Endodermal cell (in vitro differentiated cells): ENCODE measurements at regions not wholly inside any gene's neighbourhood (a gene's known extent, or its start where the extent isn't known, plus 50 kb on each side); places are given as distances from the start of the nearest gene placed in this dataset.

Experiments
- DNase-seq: peaks from one replicate; pipeline ENCODE4 v3.0.0-alpha.2; 2017
- H3K27ac ChIP-seq: 2 replicates; pipeline ENCODE4 v1.5.1; 2013; ENCODE audit warnings: mild to moderate bottlenecking, low read depth, low read length, moderate library complexity
- H3K27me3 ChIP-seq: 2 replicates; pipeline ENCODE4 v1.6.1; 2013; ENCODE audit warnings: mild to moderate bottlenecking, low read length, moderate library complexity; ENCODE audit not compliant: insufficient read depth, control insufficient read depth, poor library complexity, severe bottlenecking
- H3K36me3 ChIP-seq: 2 replicates; pipeline ENCODE4 v1.7.0; 2013; ENCODE audit warnings: mild to moderate bottlenecking, low read length, moderate library complexity; ENCODE audit not compliant: control insufficient read depth, insufficient read depth
- H3K4me1 ChIP-seq: one replicate; pipeline ENCODE4 v1.7.0; 2013; ENCODE audit warnings: low read length; ENCODE audit not compliant: control insufficient read depth, insufficient read depth
- H3K4me3 ChIP-seq: 2 replicates; pipeline ENCODE4 v1.5.1; 2013; ENCODE audit warnings: mild to moderate bottlenecking, low read length, moderate library complexity
- H3K9ac ChIP-seq: 2 replicates; pipeline ENCODE4 v1.6.1; 2013; ENCODE audit warnings: mild to moderate bottlenecking, low read length, moderate library complexity; ENCODE audit not compliant: poor library complexity, severe bottlenecking; ENCODE audit errors: extremely low read depth
- H3K9me3 ChIP-seq: 2 replicates; pipeline ENCODE4 v1.6.1; 2013; ENCODE audit warnings: mild to moderate bottlenecking, low read length, moderate library complexity; ENCODE audit not compliant: control insufficient read depth
- H3K27ac Mint-ChIP-seq: 2 replicates; pipeline ENCODE4 v1.8.0; 2020; ENCODE audit warnings: mixed read lengths
- H3K27me3 Mint-ChIP-seq: 2 replicates; pipeline ENCODE4 v1.8.0; 2021; ENCODE audit warnings: mild to moderate bottlenecking, mixed read lengths; ENCODE audit not compliant: insufficient read depth
- H3K36me3 Mint-ChIP-seq: 2 replicates; pipeline ENCODE4 v1.8.0; 2020; ENCODE audit warnings: low read depth, mixed read lengths
- H3K4me1 Mint-ChIP-seq: 2 replicates; pipeline ENCODE4 v1.8.0; 2020; ENCODE audit warnings: mixed read lengths
- H3K4me3 Mint-ChIP-seq: 2 replicates; pipeline ENCODE4 v1.8.0; 2020; ENCODE audit warnings: mild to moderate bottlenecking, moderate library complexity, mixed read lengths
- H3K9me3 Mint-ChIP-seq: 2 replicates; pipeline ENCODE4 v1.8.0; 2020; ENCODE audit warnings: mild to moderate bottlenecking, mixed read lengths
- WGBS, 2 experiments: methylation state at CpG; one replicate each; pipeline versions ENCODE4 v1.1.5 to v1.1.7; 2013; ENCODE audit warnings: missing lambda C conversion rate in 2 of 2, mixed read lengths in 1 of 2; ENCODE audit not compliant: insufficient coverage in 1 of 2, insufficient read length in 1 of 2; 5-methylcytosine and 5-hydroxymethylcytosine counted together
- TF ChIP-seq, protein P1 (sequence below): fragments of 200-600 bp; sonication (generic); conservative IDR thresholded peaks from 2 replicates; pipeline ENCODE4 v1.5.0; 2021; ENCODE audit warnings: antibody characterized with exemption, mild to moderate bottlenecking

GRCh38 chrX:3204606-3205005 lies 141.8 kb downstream of the MXRA5 start:
- Histone ChIP-seq H3K36me3 (no peaks in the 10 kb centered on the region), H3K27me3 (no peaks in the 10 kb centered on the region), H3K4me3 (no peak overlapping the region), H3K27ac (no peak overlapping the region), H3K9me3 (no peaks in the 10 kb centered on the region), H3K9ac (no peak overlapping the region), H3K4me1 (no peaks in the 10 kb centered on the region)
- DNase-seq, result no peak
- TF ChIP-seq, protein P1, sequence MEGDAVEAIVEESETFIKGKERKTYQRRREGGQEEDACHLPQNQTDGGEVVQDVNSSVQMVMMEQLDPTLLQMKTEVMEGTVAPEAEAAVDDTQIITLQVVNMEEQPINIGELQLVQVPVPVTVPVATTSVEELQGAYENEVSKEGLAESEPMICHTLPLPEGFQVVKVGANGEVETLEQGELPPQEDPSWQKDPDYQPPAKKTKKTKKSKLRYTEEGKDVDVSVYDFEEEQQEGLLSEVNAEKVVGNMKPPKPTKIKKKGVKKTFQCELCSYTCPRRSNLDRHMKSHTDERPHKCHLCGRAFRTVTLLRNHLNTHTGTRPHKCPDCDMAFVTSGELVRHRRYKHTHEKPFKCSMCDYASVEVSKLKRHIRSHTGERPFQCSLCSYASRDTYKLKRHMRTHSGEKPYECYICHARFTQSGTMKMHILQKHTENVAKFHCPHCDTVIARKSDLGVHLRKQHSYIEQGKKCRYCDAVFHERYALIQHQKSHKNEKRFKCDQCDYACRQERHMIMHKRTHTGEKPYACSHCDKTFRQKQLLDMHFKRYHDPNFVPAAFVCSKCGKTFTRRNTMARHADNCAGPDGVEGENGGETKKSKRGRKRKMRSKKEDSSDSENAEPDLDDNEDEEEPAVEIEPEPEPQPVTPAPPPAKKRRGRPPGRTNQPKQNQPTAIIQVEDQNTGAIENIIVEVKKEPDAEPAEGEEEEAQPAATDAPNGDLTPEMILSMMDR, result no peak
- H3K36me3 Mint-ChIP-seq, result no peaks in the 10 kb centered on the region
- H3K4me1 Mint-ChIP-seq, result no peaks in the 10 kb centered on the region
- H3K9me3 Mint-ChIP-seq, result no peaks in the 10 kb centered on the region
- H3K27me3 Mint-ChIP-seq, result no peaks in the 10 kb centered on the region
- no peak overlapping the region for H3K4me3 Mint-ChIP-seq
- WGBS, 2 experiments, result 91 to 100% methylated on average over 1 to 5 of the region's 5 CpGs
- no peak overlapping the region for H3K27ac Mint-ChIP-seq

GRCh38 chrX:3195845-3196244 lies 150.6 kb downstream of the MXRA5 start:
- Mint-ChIP-seq H3K27me3 (no peaks in the 10 kb centered on the region), H3K9me3 (peaks cover 11% of the 10 kb centered on the region), H3K27ac (no peak overlapping the region), H3K36me3 (no peaks in the 10 kb centered on the region), H3K4me3 (no peak overlapping the region), H3K4me1 (no peaks in the 10 kb centered on the region)
- Histone ChIP-seq H3K9ac (no peak overlapping the region), H3K36me3 (no peaks in the 10 kb centered on the region), H3K4me3 (no peak overlapping the region), H3K4me1 (no peaks in the 10 kb centered on the region), H3K9me3 (no peaks in the 10 kb centered on the region), H3K27ac (no peak overlapping the region), H3K27me3 (no peaks in the 10 kb centered on the region)
- 80% methylated on average over 1 of the region's 1 CpG; no CpG with 5 or more reads in 1 of the 2 experiments for WGBS, 2 experiments
- TF ChIP-seq, protein P1, result no peak
- no peak for DNase-seq

DNA sequence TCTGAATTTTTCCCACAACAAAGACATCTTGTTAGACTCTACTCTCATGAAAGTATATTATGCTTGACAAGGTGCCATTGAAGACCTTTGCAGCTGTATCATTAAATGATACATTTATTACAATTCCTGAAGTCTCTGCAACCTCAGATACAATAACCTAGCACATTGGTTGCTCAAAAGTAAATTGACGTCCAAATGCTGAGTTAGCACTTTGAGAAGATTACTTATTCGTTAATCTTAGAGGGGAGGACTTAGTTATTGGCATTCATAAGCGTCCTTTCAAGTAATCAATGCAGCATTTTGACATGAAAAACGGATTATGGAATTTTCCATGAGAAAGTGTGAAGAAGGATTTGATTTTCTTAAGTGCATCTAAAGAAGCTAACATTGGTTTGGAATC lies 151.6 kb downstream of the ARSF start:
- no peaks in the 10 kb centered on the region for H3K9me3 ChIP-seq
- H3K4me1 Mint-ChIP-seq, result no peaks in the 10 kb centered on the region
- H3K36me3 Mint-ChIP-seq, result no peaks in the 10 kb centered on the region
- WGBS, 2 experiments, result 89 to 100% methylated on average over 1 to 4 of the region's 4 CpGs
- H3K4me1 ChIP-seq, result no peaks in the 10 kb centered on the region
- H3K27ac Mint-ChIP-seq, result no peak overlapping the region
- no peak overlapping the region for H3K4me3 ChIP-seq
- TF ChIP-seq, protein P1, result no peak
- DNase-seq, result no peak
- no peak overlapping the region for H3K4me3 Mint-ChIP-seq
- no peaks in the 10 kb centered on the region for H3K36me3 ChIP-seq
- H3K9me3 Mint-ChIP-seq, result no peaks in the 10 kb centered on the region
- no peak overlapping the region for H3K27ac ChIP-seq
- no peak overlapping the region for H3K9ac ChIP-seq
- no peaks in the 10 kb centered on the region for H3K27me3 Mint-ChIP-seq
- no peaks in the 10 kb centered on the region for H3K27me3 ChIP-seq
